ENCODE measurements at regions not wholly inside any gene's neighbourhood (a gene's known extent, or its start where the extent isn't known, plus 50 kb on each side); places are given as distances from the start of the nearest gene placed in this dataset.

DNA sequence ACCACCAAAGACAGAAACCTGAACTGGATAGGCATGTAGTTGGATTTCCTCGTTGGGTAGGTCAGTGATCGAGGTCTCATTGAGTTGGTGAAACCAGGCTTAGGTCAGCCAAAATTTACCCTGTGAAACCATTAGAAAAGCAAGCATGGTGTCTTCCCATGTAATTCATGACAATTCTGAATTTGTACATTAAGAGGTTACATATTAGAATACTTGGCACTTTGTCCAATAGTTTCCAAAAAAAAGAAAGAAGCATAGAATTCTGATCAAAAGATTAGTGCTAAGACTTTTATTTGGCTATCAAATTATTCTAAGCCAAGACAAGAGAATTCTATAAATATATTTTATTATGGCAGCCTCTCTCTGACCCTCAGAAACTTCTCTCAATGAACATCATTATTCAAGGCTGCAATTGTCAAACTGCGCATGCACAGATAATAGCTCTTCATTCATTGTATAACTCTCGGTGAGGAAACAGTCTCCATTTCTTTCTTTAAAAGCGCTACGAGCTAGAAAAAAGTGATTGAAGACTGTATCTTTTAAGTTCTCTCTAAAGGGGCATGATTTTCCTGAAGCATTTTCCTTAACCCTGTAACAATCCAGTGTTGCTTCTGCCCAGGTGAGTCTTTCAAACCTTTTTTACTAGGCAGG is 79.1 kb upstream of the MYCN start:
- H3K27ac ChIP-seq (ENCODE audit: extremely low read depth, low read depth, low read length), result no peak overlapping the region
- H3K4me1 ChIP-seq (ENCODE audit: control insufficient read depth, insufficient read depth, low read length), result no peaks in the 10 kb centered on the region
- H3K4me3 ChIP-seq (ENCODE audit: low read depth, low read length), result no peak overlapping the region
- no peaks in the 10 kb centered on the region for H3K36me3 ChIP-seq (ENCODE audit: control insufficient read depth in 2 of 2, insufficient read depth in 1 of 2, low read length in 2 of 2)
- TF ChIP-seq ZNF76 (tag by site-specific recombination; IDR thresholded peaks at IDR 0.05; ENCODE audit: borderline replicate concordance, low read depth), result no peak
- TF ChIP-seq MEIS1 (CRISPR knock-in tag; IDR thresholded peaks at IDR 0.05; ENCODE audit: borderline replicate concordance), result no peak
- TF ChIP-seq ZEB2 (tag by site-specific recombination; IDR thresholded peaks at IDR 0.05), result no peak
- TF ChIP-seq, protein P1, sequence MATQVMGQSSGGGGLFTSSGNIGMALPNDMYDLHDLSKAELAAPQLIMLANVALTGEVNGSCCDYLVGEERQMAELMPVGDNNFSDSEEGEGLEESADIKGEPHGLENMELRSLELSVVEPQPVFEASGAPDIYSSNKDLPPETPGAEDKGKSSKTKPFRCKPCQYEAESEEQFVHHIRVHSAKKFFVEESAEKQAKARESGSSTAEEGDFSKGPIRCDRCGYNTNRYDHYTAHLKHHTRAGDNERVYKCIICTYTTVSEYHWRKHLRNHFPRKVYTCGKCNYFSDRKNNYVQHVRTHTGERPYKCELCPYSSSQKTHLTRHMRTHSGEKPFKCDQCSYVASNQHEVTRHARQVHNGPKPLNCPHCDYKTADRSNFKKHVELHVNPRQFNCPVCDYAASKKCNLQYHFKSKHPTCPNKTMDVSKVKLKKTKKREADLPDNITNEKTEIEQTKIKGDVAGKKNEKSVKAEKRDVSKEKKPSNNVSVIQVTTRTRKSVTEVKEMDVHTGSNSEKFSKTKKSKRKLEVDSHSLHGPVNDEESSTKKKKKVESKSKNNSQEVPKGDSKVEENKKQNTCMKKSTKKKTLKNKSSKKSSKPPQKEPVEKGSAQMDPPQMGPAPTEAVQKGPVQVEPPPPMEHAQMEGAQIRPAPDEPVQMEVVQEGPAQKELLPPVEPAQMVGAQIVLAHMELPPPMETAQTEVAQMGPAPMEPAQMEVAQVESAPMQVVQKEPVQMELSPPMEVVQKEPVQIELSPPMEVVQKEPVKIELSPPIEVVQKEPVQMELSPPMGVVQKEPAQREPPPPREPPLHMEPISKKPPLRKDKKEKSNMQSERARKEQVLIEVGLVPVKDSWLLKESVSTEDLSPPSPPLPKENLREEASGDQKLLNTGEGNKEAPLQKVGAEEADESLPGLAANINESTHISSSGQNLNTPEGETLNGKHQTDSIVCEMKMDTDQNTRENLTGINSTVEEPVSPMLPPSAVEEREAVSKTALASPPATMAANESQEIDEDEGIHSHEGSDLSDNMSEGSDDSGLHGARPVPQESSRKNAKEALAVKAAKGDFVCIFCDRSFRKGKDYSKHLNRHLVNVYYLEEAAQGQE (tag by site-specific recombination; IDR thresholded peaks at IDR 0.05), result no peak
- no peak for TF ChIP-seq IKZF3 (tag by site-specific recombination; IDR thresholded peaks at IDR 0.05)
- no peak for TF ChIP-seq ZNF521 (tag by site-specific recombination; IDR thresholded peaks at IDR 0.05)
- TF ChIP-seq ZNF350 (tag by site-specific recombination; IDR thresholded peaks at IDR 0.05), result no peak
- no peak for TF ChIP-seq ZNF202 (tag by site-specific recombination; IDR thresholded peaks at IDR 0.05; ENCODE audit: borderline replicate concordance)
- no peak for TF ChIP-seq ZNF501 (tag by site-specific recombination; IDR thresholded peaks at IDR 0.05)
- TF ChIP-seq, protein P2, sequence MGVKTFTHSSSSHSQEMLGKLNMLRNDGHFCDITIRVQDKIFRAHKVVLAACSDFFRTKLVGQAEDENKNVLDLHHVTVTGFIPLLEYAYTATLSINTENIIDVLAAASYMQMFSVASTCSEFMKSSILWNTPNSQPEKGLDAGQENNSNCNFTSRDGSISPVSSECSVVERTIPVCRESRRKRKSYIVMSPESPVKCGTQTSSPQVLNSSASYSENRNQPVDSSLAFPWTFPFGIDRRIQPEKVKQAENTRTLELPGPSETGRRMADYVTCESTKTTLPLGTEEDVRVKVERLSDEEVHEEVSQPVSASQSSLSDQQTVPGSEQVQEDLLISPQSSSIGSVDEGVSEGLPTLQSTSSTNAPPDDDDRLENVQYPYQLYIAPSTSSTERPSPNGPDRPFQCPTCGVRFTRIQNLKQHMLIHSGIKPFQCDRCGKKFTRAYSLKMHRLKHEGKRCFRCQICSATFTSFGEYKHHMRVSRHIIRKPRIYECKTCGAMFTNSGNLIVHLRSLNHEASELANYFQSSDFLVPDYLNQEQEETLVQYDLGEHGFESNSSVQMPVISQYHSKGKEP (tag by site-specific recombination; IDR thresholded peaks at IDR 0.05), result no peak
- no peak for TF ChIP-seq ZNF140 (tag by site-specific recombination; IDR thresholded peaks at IDR 0.05)
- ChIA-PET CTCF (no interaction called here), POLR2A (no interaction called here)
- no peaks in the 10 kb centered on the region for H3K9me3 ChIP-seq (ENCODE audit: control insufficient read depth, insufficient read depth, low read depth, low read length)

DNA sequence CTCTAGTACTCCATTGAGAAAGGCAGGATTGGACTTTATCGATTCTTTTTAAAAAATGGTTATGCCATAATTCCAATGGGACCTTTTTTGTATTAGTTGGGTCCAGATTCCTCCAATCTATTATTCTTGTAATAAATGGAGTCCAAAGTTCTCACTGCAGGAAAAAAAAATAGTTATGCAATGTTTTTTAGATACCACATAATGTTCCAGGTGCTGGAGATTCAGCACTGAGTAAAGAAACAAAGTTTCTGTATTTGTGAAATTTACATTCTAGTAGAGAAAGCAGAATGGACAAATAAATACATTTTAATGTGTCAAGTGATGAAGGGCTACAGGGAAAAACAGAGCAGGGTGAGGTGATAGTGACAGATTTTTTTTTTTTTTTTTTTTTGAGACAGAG is 78.5 kb upstream of the MYCN start:
- no peaks in the 10 kb centered on the region for H3K9me3 ChIP-seq (ENCODE audit: control insufficient read depth, insufficient read depth, low read depth, low read length)
- no peak overlapping the region for H3K4me3 ChIP-seq (ENCODE audit: low read depth, low read length)
- H3K36me3 ChIP-seq (ENCODE audit: control insufficient read depth in 2 of 2, insufficient read depth in 1 of 2, low read length in 2 of 2), result no peaks in the 10 kb centered on the region
- TF ChIP-seq, protein P3, sequence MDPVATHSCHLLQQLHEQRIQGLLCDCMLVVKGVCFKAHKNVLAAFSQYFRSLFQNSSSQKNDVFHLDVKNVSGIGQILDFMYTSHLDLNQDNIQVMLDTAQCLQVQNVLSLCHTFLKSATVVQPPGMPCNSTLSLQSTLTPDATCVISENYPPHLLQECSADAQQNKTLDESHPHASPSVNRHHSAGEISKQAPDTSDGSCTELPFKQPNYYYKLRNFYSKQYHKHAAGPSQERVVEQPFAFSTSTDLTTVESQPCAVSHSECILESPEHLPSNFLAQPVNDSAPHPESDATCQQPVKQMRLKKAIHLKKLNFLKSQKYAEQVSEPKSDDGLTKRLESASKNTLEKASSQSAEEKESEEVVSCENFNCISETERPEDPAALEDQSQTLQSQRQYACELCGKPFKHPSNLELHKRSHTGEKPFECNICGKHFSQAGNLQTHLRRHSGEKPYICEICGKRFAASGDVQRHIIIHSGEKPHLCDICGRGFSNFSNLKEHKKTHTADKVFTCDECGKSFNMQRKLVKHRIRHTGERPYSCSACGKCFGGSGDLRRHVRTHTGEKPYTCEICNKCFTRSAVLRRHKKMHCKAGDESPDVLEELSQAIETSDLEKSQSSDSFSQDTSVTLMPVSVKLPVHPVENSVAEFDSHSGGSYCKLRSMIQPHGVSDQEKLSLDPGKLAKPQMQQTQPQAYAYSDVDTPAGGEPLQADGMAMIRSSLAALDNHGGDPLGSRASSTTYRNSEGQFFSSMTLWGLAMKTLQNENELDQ (tag by site-specific recombination; IDR thresholded peaks at IDR 0.05; ENCODE audit: low read depth), result no peak
- no peak for TF ChIP-seq ZNF76 (tag by site-specific recombination; IDR thresholded peaks at IDR 0.05; ENCODE audit: borderline replicate concordance, low read depth)
- no peak for TF ChIP-seq ZNF707 (tag by site-specific recombination; IDR thresholded peaks at IDR 0.05)
- no peaks in the 10 kb centered on the region for H3K4me1 ChIP-seq (ENCODE audit: control insufficient read depth, insufficient read depth, low read length)
- CTCF ChIA-PET, result no interaction called here
- POLR2A ChIA-PET, result no interaction called here
- no peak overlapping the region for H3K27ac ChIP-seq (ENCODE audit: extremely low read depth, low read depth, low read length)

DNA sequence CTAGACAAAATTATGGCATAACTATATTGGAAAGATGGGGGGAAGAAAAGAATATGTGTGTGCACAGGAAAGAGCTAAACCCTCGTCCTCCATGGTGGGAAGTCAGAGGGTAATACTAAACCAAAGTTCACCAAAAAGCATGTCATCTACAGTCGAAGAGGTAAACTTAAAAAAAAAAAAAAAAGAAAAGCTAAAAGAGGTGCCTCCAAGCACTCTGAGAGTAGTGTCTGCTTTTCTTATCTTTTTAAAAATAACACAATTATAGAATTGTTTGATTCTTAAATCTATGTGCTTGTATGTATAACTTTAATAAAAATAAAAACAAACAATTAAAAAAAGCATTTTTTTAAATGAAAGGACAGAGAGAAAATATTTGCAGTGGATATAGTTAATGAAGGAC is 77.3 kb upstream of the MYCN start:
- ChIA-PET POLR2A (no interaction called here), CTCF (interaction anchor here (1.0 kb wide), 1 partner anchor 20 kb away, joined by 3 read pairs; no protein-coding TSS in a partner anchor)
- Histone ChIP-seq H3K4me3 (ENCODE audit: low read depth, low read length) (no peak overlapping the region), H3K36me3 (ENCODE audit: control insufficient read depth in 2 of 2, insufficient read depth in 1 of 2, low read length in 2 of 2) (no peaks in the 10 kb centered on the region), H3K9me3 (ENCODE audit: control insufficient read depth, insufficient read depth, low read depth, low read length) (no peaks in the 10 kb centered on the region), H3K27ac (ENCODE audit: extremely low read depth, low read depth, low read length) (no peak overlapping the region), H3K4me1 (ENCODE audit: control insufficient read depth, insufficient read depth, low read length) (no peaks in the 10 kb centered on the region)
- TF ChIP-seq, protein P4, sequence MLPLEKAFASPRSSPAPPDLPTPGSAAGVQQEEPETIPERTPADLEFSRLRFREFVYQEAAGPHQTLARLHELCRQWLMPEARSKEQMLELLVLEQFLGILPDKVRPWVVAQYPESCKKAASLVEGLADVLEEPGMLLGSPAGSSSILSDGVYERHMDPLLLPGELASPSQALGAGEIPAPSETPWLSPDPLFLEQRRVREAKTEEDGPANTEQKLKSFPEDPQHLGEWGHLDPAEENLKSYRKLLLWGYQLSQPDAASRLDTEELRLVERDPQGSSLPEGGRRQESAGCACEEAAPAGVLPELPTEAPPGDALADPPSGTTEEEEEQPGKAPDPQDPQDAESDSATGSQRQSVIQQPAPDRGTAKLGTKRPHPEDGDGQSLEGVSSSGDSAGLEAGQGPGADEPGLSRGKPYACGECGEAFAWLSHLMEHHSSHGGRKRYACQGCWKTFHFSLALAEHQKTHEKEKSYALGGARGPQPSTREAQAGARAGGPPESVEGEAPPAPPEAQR (tag by site-specific recombination; IDR thresholded peaks at IDR 0.05), result no peak
- TF ChIP-seq, protein P5, sequence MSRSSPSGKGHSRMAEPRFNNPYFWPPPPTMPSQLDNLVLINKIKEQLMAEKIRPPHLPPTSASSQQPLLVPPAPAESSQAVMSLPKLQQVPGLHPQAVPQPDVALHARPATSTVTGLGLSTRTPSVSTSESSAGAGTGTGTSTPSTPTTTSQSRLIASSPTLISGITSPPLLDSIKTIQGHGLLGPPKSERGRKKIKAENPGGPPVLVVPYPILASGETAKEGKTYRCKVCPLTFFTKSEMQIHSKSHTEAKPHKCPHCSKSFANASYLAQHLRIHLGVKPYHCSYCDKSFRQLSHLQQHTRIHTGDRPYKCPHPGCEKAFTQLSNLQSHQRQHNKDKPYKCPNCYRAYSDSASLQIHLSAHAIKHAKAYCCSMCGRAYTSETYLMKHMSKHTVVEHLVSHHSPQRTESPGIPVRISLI (tag by site-specific recombination; IDR thresholded peaks at IDR 0.05), result no peak
- TF ChIP-seq SETDB1 (IDR thresholded peaks at IDR 0.05; ENCODE audit: insufficient read length, low read length) (no peak), ZBTB10 (tag by site-specific recombination; IDR thresholded peaks at IDR 0.05) (no peak)
